ENCODE measurements at regions not wholly inside any gene's neighbourhood (a gene's known extent, or its start where the extent isn't known, plus 50 kb on each side); places are given as distances from the start of the nearest gene placed in this dataset.
"Not testable (repeated sequence)": the region's sequence is repeated elsewhere in the genome, so short reads cannot be mapped to it uniquely, and the experiment has no call there.

GRCh38 chr20:29296256-29297230 is 1960.9 kb upstream of the DEFB115 start:
- intact Hi-C loops (cut with micrococcal nuclease): no loop called here

GRCh38 chr20:29297411-29298270 is 1959.8 kb upstream of the DEFB115 start:
- intact Hi-C loops (cut with micrococcal nuclease): no loop called here

GRCh38 chr20:29298271-29298590 is 1959.2 kb upstream of the DEFB115 start:
- intact Hi-C loops (cut with micrococcal nuclease): no loop called here

- intact Hi-C loops (cut with micrococcal nuclease): no loop called here
Observed at GRCh38 chr20:29298759-29299613, 1958.5 kb upstream of the DEFB115 start.

- intact Hi-C loops (cut with micrococcal nuclease): loop anchor here (10.0 kb wide), 1 partner anchor 695 kb away; no protein-coding TSS in a partner anchor
Observed at GRCh38 chr20:29299811-29300578, 1957.5 kb upstream of the DEFB115 start.

- intact Hi-C loops (cut with micrococcal nuclease): loop anchor here (10.0 kb wide), 1 partner anchor 696 kb away; no protein-coding TSS in a partner anchor
Observed at GRCh38 chr20:29300579-29301551, 1956.6 kb upstream of the DEFB115 start.

- intact Hi-C loops (cut with micrococcal nuclease): loop anchor here (10.0 kb wide), 1 partner anchor 697 kb away; no protein-coding TSS in a partner anchor
Observed at GRCh38 chr20:29301624-29302259, 1955.7 kb upstream of the DEFB115 start.

GRCh38 chr20:29302979-29303644 is 1954.4 kb upstream of the DEFB115 start:
- intact Hi-C loops (cut with micrococcal nuclease): loop anchor here (10.0 kb wide), 1 partner anchor 698 kb away; no protein-coding TSS in a partner anchor

- intact Hi-C loops (cut with micrococcal nuclease): loop anchor here (1.0 to 10.0 kb wide), 5 partner anchors 18 to 976 kb away; no protein-coding TSS in a partner anchor
Observed at GRCh38 chr20:29306390-29307072, 1950.9 kb upstream of the DEFB115 start.

- intact Hi-C loops (cut with micrococcal nuclease): loop anchor here (1.0 to 10.0 kb wide), 5 partner anchors 17 to 975 kb away; no protein-coding TSS in a partner anchor
Observed at GRCh38 chr20:29307484-29307883, 1950.0 kb upstream of the DEFB115 start.

- intact Hi-C loops (cut with micrococcal nuclease): loop anchor here (10.0 kb wide), 1 partner anchor 704 kb away; no protein-coding TSS in a partner anchor
Observed at GRCh38 chr20:29308956-29309355, 1948.5 kb upstream of the DEFB115 start.

- intact Hi-C loops (cut with micrococcal nuclease): loop anchor here (10.0 kb wide), 1 partner anchor 705 kb away; no protein-coding TSS in a partner anchor
Observed at GRCh38 chr20:29309481-29309880, 1948.0 kb upstream of the DEFB115 start.

GRCh38 chr20:29311046-29311445 is 1946.4 kb upstream of the DEFB115 start:
- intact Hi-C loops (cut with micrococcal nuclease): not testable (repeated sequence)

GRCh38 chr20:29312679-29313078 is 1944.8 kb upstream of the DEFB115 start:
- intact Hi-C loops (cut with micrococcal nuclease): not testable (repeated sequence)

GRCh38 chr20:29313481-29313880 is 1944.0 kb upstream of the DEFB115 start:
- intact Hi-C loops (cut with micrococcal nuclease): no loop called here

- intact Hi-C loops (cut with micrococcal nuclease): no loop called here
Observed at GRCh38 chr20:29314294-29314693, 1943.2 kb upstream of the DEFB115 start.

- intact Hi-C loops (cut with micrococcal nuclease): no loop called here
Observed at GRCh38 chr20:29318871-29319461, 1938.5 kb upstream of the DEFB115 start.

Measured in T-helper 1 cell treated with Interleukin-12 subunit alpha and Interleukin-12 subunit beta and Interleukin-4 antibody, amounts not matched to agents 30 ng/mL and 1 ng/mL, for 36 hours (primary cell).